ENCODE measurements at regions not wholly inside any gene's neighbourhood (a gene's known extent, or its start where the extent isn't known, plus 50 kb on each side); places are given as distances from the start of the nearest gene placed in this dataset.

- DNase-seq (ENCODE audit: low spot score), result no peak
These were observed 1206.1 kb downstream of the ARAP2 start for GRCh38 chr4:35038079-35038805.

DNA sequence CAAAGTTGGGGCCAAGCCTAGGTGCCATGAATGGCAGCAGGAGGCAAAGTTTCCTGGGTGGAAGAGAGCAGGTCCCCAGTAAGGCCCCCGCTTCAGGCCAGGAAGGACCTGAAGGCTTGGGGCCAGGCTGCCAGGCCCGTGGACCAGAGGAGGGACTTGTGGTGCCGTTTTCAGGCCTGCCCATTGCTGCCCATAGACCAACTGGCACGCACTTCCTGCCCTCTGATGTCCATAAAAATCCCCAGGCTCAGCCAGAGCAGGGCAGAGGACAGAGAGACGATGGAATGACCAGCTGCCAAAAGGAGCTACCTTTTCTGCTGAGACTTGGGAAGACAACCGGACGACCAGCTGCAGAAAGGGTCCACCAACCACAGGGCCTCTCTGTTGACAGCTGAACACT lies 1205.5 kb downstream of the ARAP2 start:
- no peak for DNase-seq (ENCODE audit: low spot score)

- DNase-seq (ENCODE audit: low spot score), result no peak
These were observed 1191.8 kb downstream of the ARAP2 start for GRCh38 chr4:35052546-35052945.

GRCh38 chr4:35063031-35063570 lies 1181.2 kb downstream of the ARAP2 start:
- no peak for DNase-seq (ENCODE audit: low spot score)

DNA sequence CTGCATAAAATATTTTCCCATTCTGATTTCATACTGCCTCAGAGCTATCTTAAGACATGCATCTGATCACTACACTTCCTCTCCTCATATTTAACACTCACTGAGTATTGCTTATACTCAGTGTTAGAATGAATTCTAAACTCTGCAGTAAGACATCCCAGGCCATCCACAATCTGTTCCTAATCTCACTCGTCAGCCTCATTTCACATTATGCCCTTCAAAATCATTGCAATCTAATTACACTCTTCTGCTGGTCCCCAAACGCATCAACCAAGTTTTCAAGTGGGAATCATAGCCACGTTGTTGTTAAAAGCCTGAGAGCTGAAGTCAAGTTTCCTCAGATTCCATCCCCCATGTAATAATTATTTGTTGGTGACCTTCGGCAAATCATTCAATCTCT lies 1177.9 kb downstream of the ARAP2 start:
- no peak for DNase-seq (ENCODE audit: low spot score)

DNA sequence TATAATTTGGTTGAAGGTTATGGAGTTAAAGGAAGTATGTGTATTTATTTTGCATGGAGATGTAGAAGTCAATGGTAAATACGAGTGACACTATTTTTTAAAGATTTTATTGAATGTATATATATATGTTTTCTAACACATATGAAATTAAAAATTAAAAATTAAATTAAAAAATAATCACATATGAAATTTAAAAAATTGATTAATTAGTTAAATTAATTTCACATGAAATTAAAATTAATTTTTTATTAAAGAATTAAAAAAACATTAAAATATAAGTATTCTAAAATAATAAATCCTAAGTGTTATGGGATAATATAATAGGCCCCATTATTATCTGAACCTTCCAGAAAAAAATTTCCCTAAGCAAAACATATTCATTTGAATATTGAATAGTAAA lies 1163.5 kb downstream of the ARAP2 start:
- DNase-seq (ENCODE audit: low spot score), result no peak

- no peak for DNase-seq (ENCODE audit: low spot score)
These were observed 1157.1 kb downstream of the ARAP2 start for GRCh38 chr4:35087218-35087617.

DNA sequence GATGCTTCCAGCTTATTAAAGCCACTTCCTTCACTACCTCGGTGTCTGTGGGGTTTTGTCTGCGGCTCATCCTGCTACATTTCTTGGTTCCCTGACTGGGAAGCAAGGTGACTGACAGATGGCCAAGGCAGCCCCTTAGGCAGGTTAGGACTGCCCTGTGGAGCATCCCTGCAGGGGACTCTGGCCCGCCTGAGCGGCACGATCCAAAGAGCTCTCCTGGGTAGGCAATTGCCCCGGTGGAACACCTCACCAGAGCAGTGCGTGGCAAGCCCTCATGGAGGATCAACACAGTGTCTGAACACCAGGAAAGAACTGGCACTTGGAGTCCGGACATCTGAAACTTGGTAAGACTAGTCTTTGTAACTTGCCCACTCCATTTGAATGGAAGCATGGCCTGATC lies 1143.4 kb downstream of the ARAP2 start:
- no peak for DNase-seq (ENCODE audit: low spot score)

- DNase-seq (ENCODE audit: low spot score), result no peak
These were observed 1142.2 kb downstream of the ARAP2 start for GRCh38 chr4:35102066-35102465.

GRCh38 chr4:35105486-35105885 lies 1138.8 kb downstream of the ARAP2 start:
- no peak for DNase-seq (ENCODE audit: low spot score)

DNA sequence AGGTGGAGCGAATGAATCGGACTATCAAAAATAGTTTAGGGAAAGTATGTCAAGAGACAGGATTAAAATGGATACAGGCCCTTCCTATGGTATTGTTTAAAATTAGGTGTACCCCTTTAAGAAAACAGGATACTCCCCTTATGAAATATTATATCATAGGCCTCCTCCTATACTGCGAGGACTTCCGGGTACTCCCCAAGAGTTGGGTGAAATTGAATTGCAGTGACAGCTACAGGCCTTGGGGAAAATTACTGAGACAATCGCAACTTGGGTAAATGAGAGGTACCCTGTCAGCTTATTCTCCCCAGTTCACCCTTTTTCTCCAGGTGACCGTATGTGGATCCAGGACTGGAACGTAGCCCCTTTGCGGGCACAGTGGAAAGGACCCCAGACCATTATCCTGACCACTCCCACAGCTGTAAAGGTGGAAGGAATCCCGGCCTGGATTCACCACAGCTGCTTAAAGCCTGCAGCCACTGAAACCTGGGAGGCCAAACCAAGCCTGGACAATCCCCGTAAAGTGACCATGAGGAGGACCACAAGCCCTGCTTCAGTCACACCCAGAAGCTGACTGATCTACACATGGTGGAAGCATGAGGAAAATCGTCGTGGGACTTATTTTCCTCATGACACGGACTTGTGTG lies 1138.1 kb downstream of the ARAP2 start:
- no peak for DNase-seq (ENCODE audit: low spot score)

DNA sequence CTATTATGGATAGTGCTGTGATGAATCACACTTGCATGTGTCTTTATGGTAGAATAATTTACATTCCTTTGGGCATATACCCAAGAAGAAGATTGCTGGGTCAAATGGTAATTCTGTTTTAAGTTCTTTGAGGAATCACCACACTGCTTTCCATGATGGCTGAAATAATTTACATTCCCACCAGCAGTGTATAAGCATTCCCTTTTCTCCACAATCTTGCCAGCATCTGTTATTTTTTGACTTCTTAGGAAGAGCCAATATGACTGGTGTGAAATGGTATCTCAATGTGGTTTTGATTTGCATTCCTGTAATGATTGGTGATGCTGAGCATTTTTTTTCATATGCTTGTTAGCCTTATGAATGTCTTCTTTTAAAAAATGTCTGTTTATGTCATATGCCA lies 1120.2 kb downstream of the ARAP2 start:
- no peak for DNase-seq (ENCODE audit: low spot score)

- DNase-seq (ENCODE audit: low spot score), result peak; percentile 91
These were observed 1118.2 kb downstream of the ARAP2 start for GRCh38 chr4:35125995-35126712.

GRCh38 chr4:35138449-35138848 lies 1105.9 kb downstream of the ARAP2 start:
- no peak for DNase-seq (ENCODE audit: low spot score)

DNA sequence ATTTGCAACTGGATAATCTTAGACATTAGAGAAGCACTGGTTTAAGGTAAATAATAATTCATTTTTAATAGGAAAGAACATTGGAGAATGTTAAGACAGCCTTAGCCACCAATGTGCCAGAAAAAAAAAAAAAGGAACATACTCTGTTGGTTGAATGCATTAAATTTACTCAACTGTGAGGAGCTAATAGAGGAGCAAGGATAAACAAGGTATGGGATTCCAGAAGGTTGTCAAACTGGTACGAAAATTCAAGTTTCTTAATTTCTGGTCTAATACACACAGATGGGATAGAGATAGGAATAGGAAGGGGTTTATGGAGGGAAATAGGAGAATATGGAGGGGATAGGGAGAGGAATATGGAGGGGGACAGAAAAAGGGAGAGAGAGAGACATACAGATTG lies 1096.6 kb downstream of the ARAP2 start:
- no peak for DNase-seq (ENCODE audit: low spot score)

- no peak for DNase-seq (ENCODE audit: low spot score)
These were observed 1092.3 kb downstream of the ARAP2 start for GRCh38 chr4:35151816-35152572.

GRCh38 chr4:35163168-35163567 lies 1081.1 kb downstream of the ARAP2 start:
- no peak for DNase-seq (ENCODE audit: low spot score)

GRCh38 chr4:35164063-35164462 lies 1080.3 kb downstream of the ARAP2 start:
- no peak for DNase-seq (ENCODE audit: low spot score)

GRCh38 chr4:35166466-35166865 lies 1077.8 kb downstream of the ARAP2 start:
- no peak for DNase-seq (ENCODE audit: low spot score)

- DNase-seq (ENCODE audit: low spot score), result no peak
These were observed 1076.9 kb downstream of the ARAP2 start for GRCh38 chr4:35167385-35167784.

DNA sequence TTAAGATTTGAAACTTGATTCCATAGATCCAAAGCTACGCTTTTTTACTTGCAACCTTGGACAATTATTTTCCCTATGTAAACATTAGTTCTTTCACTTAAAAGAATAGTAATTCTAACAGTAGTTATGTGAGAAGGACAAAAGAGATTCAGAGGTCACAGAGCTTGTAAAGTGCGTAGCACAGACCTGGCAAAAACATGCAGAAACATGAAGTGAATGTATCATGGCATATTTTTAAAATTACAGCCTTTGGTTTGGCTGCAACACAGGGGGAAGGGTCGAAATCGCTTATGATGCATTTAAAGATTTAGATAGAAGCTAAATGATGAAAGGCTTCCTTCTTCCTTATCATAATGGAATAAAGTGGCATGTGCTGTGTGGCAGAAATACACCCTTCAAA lies 1068.8 kb downstream of the ARAP2 start:
- no peak for DNase-seq (ENCODE audit: low spot score)

DNA sequence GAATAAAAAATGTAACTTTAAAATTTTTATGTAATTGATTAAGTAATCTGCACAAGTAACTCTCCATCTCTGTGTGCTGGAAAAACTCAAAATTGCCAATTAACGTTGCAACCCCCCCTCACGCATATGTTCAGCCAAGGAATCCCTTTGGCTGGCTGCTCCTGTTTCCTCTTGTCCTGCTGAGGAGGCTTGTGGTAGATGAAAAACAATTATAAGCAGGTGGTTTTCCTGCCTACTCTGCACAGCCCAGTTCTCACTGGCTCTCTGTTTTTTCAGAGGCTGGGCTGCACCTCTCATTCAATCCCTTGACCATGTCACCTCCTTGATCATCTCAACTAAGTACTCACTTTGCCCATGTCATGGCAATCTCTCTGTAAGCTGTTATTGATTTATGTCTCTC lies 1068.4 kb downstream of the ARAP2 start:
- no peak for DNase-seq (ENCODE audit: low spot score)

All from mucosa of gallbladder (tissue), 1 donor.